HG03565 (cell line): ENCODE measurements at regions not wholly inside any gene's neighbourhood (a gene's known extent, or its start where the extent isn't known, plus 50 kb on each side); places are given as distances from the start of the nearest gene placed in this dataset.
"Not testable (repeated sequence)": the region's sequence is repeated elsewhere in the genome, so short reads cannot be mapped to it uniquely, and the experiment has no call there.

Experiments
- ATAC-seq: cut with Tn5 transposase; IDR thresholded peaks from one replicate; pipeline ENCODE4 v1.9.1; 2021; ENCODE audit warnings: mild to moderate bottlenecking, moderate library complexity; ENCODE audit not compliant: unreplicated experiment

- peak; percentile 84 for ATAC-seq
Observed at GRCh38 chr12:85424581-85425348, 144.7 kb downstream of the ALX1 start.

GRCh38 chr12:85425349-85425612 is 145.3 kb downstream of the ALX1 start:
- ATAC-seq, result no peak

- no peak for ATAC-seq
Observed at GRCh38 chr12:85425926-85426325, 145.9 kb downstream of the ALX1 start.

- ATAC-seq, result not testable (repeated sequence)
Observed at GRCh38 chr12:85433148-85433547, 153.1 kb downstream of the ALX1 start.

GRCh38 chr12:85440271-85440670 is 160.3 kb downstream of the ALX1 start:
- no peak for ATAC-seq

GRCh38 chr12:85441025-85441424 is 161.0 kb downstream of the ALX1 start:
- ATAC-seq, result no peak

GRCh38 chr12:85441741-85442140 is 161.7 kb downstream of the ALX1 start:
- no peak for ATAC-seq

DNA sequence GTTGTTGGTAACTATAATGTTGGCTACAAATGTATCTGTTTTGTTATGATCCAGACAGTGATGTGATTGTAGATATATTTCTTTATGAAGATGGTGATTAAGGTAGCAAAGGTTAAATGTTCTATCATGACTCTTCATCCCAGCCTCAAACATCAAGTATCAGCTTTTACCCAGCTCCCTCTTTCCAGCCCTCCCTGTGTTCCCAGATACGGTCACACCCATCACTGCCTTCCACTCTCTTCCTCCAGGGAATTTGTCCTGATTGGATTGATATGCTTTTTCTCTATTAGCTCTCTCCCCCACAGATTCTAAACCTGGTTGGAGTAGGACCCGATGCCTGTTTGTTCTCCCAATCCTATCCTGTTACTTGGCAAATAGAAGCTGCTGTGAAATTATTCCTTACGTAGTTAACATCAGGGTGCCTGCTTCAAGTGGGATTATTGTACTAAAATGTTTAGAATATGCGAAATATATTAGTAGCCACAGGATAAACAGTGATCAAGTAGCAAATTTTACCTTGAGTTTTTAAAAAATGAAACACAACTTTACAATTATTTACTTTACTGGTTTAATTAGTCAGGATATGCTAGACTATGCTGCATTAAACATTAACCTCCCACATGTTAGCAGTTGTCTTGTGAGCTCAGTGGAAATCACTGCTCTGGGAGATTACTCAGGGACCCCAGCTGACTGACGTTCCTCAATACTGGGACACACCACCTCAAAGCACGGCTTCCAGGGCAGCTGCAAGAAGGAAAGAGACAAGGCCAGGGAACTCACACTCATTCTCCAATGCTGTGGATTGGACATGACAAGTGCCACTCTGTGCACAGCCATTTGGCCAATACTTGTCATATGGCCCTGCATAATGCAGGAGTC is 165.3 kb downstream of the ALX1 start:
- no peak for ATAC-seq

DNA sequence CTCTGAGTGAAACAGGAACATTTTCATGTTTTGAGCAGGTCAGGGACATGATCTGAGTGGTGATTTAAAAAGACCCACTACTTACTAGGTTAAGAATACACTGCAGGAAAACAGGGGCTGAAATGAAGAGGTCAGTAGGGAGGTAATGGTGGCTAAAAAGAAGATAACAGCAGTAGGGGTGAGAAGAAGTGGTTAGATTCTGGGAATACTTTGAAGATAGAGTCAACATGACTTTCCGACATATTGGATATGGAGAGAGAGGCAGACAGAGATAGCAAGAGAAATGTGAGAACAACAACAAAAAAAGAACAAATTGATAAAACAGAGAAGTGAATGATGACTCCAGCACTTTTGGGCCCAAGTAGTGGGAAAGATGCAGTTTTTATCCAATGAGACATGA is 168.0 kb downstream of the ALX1 start:
- no peak for ATAC-seq

DNA sequence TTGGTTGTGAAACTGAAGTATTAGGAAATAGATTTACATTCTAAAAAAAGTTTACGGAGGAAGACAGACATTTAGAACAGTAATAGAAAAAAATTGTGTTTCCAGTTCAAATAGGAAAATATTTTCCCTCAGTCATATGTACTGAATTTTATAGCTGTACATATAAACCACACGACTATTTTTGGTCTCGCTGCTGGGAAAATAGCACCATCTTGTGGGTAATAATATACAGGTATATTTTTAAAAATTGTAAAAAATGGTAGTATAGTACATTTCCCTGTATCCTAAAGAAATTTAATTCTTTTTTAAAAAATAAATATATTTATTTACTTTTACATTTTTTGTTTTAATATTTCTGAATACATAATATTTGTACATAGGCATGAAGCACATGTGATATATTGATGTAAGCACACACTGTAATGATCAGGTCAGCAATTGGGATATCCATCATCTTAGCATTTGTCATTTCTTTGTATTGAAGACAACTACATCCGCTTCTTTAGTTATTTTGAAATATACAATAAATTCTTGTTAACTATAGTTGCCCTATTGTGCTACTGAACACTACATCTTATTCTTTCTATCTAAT is 168.6 kb downstream of the ALX1 start:
- ATAC-seq, result no peak

DNA sequence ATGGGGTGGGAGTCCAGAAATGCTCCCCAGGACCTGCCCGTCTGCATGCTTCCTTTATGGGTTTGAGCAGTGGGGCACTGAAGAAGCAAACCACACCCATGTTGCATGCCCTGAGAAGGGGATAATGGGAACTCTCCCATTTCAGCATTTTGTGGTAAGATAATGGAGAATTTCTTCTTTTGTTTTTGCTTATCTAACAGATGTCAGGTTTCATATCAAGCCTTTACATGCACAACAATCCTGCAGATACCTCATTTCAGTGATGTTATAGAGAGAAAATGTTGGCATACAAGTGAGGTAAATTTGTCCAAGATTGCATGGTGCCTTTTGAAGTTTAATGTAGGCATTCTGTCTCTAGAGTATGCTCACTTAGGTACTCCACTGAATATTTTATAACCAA is 177.0 kb downstream of the ALX1 start:
- ATAC-seq, result no peak

GRCh38 chr12:85461127-85461526 is 181.1 kb downstream of the ALX1 start:
- no peak for ATAC-seq

DNA sequence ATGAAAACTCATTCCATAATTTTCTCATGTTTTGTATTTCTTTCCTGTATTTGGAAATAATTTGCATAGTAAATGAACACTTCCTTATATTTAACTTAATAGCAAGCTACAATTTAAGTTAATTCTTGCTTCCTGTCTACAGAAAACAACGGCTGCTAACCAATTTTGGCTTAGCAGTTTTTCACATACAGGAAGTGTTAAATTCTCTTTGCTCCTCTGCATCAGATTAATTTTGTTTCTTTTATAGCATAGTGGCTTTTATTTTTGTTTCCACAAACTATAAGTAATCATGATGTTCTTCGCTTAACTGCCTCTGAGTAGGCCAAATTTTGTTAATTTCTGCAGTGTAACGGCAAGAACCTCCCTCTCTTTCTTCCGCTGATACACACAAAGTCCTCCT is 182.9 kb downstream of the ALX1 start:
- no peak for ATAC-seq

DNA sequence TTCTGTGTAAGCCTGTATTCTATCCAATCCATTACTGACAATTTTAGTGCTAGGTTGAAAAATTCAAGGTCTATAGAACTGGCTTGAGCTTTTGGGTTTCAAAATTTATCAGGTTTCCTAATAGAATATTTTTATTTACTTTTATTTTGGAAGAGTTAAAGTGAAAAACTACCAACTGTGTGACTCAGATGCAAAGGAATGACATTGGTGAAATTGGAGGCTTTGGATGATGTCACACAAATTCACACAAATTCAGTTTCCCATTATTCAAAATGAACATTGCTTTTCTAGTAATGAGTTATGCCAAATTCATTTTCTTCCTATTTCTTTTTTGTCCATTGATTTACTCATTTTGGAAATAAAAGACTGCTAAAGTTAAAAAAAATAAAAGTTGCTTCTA is 186.9 kb downstream of the ALX1 start:
- no peak for ATAC-seq

GRCh38 chr12:85468356-85469157 is 188.5 kb downstream of the ALX1 start:
- ATAC-seq, result peak; percentile 95

DNA sequence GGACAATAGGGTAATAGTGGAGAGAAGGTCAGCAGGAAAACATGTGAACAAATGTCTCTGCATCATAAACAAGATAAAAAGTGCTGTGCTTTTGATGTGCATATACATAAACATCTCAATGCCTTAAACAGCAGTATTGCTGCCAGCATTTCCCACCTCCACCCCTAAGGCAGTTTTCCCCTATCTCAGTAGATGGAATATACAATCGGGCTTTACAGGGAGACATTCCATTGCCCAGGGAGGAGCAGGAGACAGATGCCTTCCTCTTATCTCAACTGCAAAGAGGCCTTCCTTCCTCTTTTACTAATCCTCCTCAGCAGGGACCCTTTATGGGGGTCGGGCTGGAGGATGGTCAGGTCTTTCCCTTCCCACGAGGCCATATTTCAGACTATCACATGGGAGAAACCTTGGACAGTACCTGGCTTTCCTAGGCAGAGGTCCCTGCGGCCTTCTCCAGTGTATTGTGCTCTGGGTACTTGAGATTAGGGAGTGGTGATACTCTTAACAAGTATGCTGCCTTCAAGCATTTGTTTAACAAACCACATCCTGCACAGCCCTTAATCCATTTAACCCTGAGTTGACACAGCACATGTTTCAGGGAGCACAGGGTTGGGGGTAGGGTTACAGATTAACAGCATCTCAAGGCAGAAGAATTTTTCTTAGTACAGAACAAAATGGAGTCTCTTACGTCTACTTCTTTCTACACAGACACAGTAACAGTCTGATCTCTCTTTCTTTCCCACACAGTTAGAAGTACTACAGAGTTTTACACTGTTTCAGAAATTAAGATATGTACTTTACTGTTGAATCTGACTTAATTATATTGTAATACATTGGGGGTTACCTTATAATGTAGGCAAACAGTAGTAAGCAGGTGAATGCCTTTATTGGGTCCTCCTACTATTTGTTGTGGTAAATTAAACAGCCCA is 189.4 kb downstream of the ALX1 start:
- not testable (repeated sequence) for ATAC-seq

- not testable (repeated sequence) for ATAC-seq
Observed at GRCh38 chr12:85475277-85475676, 195.3 kb downstream of the ALX1 start.

DNA sequence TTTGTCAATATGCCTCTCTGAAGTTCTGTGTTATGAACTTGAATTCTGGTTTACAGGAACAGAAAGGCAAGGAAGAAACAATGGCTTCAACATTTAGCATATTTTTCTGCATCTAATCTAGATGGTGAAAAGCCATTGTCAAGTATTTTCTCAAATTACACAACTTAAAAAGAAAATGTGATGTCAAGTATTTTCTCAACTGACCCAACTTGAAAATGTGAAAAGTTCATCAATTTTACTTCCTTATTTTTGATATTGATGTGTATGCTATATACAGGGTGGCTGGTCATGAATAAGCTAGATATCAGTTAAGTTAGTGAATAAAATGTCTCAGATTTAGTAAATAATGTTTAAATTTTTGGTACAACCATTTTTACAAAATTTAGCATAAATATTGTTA is 196.7 kb downstream of the ALX1 start:
- no peak for ATAC-seq

DNA sequence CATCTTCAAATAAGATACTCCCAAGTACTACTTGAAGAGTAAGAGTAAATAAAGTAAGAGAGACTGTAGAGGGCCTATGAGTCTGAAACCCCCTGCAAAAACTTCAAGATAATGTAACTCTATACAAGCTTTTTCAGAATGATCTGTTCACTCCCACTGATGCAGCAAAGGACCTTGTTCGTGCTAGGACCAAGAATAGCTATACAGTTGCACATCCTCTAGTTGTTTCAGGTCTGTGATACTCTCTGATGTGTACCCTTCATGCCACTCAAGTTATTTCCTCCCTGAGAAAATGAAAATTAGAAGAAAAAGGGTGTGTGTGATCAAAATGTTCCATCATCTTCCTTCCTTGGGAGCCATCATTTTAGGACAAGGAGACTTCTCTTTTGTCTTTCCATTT is 204.4 kb downstream of the ALX1 start:
- peak; percentile 74 for ATAC-seq

DNA sequence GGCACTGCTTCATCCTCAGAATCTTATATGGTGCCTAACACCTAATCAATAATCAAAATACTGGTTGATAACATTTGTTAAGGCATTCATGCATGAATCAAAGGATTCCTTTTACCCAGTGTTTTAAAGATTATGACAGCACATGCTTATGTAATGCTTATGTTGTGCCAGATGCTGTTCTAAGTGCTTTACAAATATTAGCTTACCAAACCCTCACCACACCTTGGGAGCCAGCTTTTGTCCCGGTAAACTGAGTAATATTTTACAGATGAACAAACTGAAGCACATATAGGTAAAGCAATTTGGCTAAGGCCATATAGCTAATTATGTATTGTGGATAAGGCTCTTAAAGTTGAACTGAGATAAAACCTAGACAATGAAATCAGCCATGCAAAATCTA is 209.2 kb downstream of the ALX1 start:
- ATAC-seq, result no peak
